ENCODE measurements at regions not wholly inside any gene's neighbourhood (a gene's known extent, or its start where the extent isn't known, plus 50 kb on each side); places are given as distances from the start of the nearest gene placed in this dataset.

DNA sequence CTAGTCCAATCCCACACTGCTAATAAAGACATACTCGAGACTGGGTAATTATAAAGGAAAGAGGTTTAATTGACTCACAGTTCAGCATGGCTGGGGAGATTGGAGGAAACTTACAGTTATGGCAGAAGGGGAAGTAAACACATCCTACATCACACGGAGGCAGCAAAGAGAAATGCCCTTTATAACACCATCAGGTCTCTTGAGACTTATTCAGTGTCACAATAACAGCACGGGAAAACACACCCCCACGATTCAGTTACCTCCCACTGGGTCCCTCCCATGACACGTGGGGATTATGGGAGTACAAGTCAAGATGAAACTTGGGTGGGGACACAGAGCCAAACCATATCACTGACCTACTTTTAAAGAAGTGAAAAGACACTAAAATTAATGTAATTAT lies 1130.4 kb upstream of the SLC10A2 start:
- in situ Hi-C loops (cut with HindIII; ENCODE audit: low sequenced_read_pairs) = no loop called here
- no peak for TF ChIP-seq CTCF (IDR thresholded peaks at IDR 0.05; ENCODE audit: low read depth, low read length)

GRCh38 chr13:104181526-104182231 lies 1115.5 kb upstream of the SLC10A2 start:
- no peak overlapping the region for H3K4me3 ChIP-seq (ENCODE audit: low read depth, low read length)
- no peak for DNase-seq (ENCODE audit: low read depth, low spot score)
- in situ Hi-C loops (cut with HindIII; ENCODE audit: low sequenced_read_pairs) = no loop called here
- no peak for TF ChIP-seq CTCF (IDR thresholded peaks at IDR 0.05; ENCODE audit: low read depth, low read length)

More for the DNA sequence above, 1130.4 kb upstream of the SLC10A2 start:
- no peak for DNase-seq (ENCODE audit: low read depth, low spot score)
- H3K4me3 ChIP-seq (ENCODE audit: low read depth, low read length) = no peak overlapping the region

DNA sequence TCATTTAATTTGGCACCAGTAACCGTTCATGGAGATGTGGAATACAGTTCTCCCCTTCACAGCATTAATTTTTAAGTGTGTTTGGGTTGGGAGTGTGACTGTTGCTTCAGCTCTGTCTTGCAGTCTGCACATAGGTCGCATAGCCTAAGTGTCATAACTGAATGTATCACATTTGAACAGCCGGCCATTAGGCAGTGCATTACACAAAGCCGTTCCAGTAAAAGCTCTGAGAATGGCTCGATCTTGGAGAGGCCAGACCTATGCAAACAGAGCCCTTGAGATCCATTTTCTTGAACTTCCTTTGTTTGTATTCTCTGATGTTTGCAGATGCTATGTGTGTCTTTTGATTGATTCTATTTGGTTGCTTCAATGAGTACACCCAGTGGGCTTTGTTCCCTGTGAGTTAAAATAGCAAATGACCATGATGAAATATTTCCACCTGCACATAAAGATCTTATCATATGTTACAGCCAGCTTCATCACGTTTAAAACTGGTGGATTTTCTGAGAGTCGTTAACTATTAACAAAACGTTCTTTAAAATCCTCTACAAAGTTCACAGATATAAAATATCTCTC lies 1104.9 kb upstream of the SLC10A2 start:
- TF ChIP-seq CTCF (IDR thresholded peaks at IDR 0.05; ENCODE audit: low read depth, low read length) = no peak
- DNase-seq (ENCODE audit: low read depth, low spot score) = no peak
- no peak overlapping the region for H3K4me3 ChIP-seq (ENCODE audit: low read depth, low read length)
- in situ Hi-C loops (cut with HindIII; ENCODE audit: low sequenced_read_pairs) = no loop called here

DNA sequence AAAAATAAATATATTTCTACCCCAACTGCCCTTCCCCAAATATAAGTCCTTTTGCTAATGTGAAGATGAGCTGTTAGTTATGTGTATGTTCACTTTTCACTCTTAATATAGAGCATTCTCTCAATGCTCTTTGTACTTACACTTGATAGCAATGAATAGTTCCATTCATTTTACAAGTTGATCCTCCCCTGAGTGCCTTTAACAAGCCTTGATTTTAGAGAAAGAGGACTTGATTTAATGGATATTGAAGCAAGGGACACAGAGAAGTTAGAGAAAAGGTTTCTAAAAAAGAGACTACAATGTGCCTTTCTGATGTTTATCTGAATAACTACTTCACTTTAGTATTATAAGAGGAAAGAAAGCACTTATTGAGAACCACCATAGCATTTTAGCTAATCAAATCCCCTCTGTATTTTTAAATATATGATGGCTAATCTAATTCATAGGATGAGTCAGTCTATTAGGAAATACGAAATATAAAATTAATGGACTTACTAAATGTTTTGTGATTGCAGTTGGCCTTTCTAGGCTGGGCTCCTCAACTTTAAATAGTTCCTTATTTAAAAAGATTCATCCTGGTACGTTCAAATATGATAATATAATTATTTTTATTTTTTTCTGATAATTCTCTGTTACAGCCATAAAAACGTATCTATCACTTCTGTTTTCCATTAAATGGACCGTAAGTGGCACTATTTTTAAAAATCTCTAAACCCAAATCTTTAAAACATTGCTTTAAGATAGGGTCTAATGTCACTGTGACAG lies 1097.8 kb upstream of the SLC10A2 start:
- no peak overlapping the region for H3K4me3 ChIP-seq (ENCODE audit: low read depth, low read length)
- in situ Hi-C loops (cut with HindIII; ENCODE audit: low sequenced_read_pairs) = no loop called here
- TF ChIP-seq CTCF (IDR thresholded peaks at IDR 0.05; ENCODE audit: low read depth, low read length) = no peak
- no peak for DNase-seq (ENCODE audit: low read depth, low spot score)

DNA sequence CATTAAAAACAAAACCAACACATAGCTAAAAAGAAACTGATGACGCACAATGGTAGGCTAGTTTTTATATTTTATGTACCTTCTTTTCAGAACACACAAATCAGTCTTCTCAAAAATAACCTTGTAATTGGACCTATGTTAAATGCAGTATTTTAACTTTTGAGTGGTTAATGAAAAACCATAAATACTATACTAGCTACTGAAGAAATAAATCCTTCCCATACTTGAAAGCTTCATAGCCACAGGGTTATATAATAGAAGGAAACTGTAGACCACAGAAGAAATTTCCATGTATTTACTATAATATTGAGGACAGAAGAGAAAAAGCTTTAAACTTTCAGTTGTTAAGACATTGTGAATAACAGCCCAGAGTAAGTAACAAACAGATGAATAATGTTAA lies 1094.3 kb upstream of the SLC10A2 start:
- no peak overlapping the region for H3K4me3 ChIP-seq (ENCODE audit: low read depth, low read length)
- in situ Hi-C loops (cut with HindIII; ENCODE audit: low sequenced_read_pairs) = no loop called here
- no peak for DNase-seq (ENCODE audit: low read depth, low spot score)
- no peak for TF ChIP-seq CTCF (IDR thresholded peaks at IDR 0.05; ENCODE audit: low read depth, low read length)

DNA sequence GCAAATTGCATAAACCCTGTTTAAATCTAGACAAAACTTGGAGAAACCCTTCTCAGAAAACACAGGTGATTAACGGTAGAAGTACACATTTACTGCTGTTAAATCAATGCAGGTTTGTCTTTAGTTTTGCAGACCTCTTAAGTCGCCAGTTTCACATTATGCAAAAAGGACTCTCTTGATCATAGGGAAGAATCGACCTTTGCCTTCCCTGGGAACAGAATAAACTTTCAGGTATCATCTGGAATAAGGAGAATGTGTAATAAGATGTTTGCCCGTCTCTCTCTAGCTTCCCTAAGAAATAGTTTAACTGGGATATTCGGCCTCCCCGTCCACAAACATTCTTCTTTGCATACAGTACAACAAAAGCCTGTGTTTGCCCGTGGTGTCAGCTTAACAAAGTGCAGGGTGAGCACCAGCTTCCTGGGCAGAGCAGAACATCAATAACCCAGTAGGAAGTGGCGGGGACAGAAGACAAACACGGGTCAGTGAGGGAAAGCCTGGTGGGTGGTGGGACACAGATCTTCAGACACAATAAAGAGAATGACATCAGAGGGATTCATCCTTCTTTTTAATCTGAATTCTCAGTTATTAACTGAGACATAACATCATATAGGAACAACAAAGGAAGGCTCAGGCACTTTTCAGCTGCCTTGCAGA lies 1077.7 kb upstream of the SLC10A2 start:
- no peak for TF ChIP-seq CTCF (IDR thresholded peaks at IDR 0.05; ENCODE audit: low read depth, low read length)
- H3K4me3 ChIP-seq (ENCODE audit: low read depth, low read length) = no peak overlapping the region
- in situ Hi-C loops (cut with HindIII; ENCODE audit: low sequenced_read_pairs) = no loop called here
- DNase-seq (ENCODE audit: low read depth, low spot score) = peak; percentile 44

All from astrocyte of the spinal cord (primary cell).